HG02973 (cell line): ENCODE measurements at regions not wholly inside any gene's neighbourhood (a gene's known extent, or its start where the extent isn't known, plus 50 kb on each side); places are given as distances from the start of the nearest gene placed in this dataset.

Source experiments
- ATAC-seq: cut with Tn5 transposase; IDR thresholded peaks from one replicate; pipeline ENCODE4 v1.9.1; 2021; ENCODE audit warnings: moderate library complexity; ENCODE audit not compliant: unreplicated experiment

GRCh38 chrX:6793000-6793399 is 258.1 kb upstream of the VCX3A start:
- ATAC-seq: no peak

DNA sequence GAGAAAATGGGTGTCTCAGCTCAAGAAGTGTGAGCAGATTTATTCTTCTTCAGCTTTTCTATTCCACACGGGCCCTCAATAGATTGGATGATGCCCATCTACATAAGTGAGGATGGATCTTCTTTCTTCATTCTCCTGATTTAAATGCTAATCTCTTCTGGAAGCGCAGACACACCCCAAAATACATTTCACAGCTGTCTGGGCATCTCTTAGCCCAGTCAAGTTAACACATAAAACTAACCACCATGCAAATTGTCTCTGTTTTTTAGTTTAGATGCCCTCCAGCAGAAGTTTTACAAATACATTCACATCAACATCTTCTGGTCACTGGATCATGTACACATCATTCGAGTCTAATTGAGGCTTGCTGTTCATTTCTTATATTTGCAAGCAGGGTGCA is 249.0 kb upstream of the VCX3A start:
- no peak for ATAC-seq

DNA sequence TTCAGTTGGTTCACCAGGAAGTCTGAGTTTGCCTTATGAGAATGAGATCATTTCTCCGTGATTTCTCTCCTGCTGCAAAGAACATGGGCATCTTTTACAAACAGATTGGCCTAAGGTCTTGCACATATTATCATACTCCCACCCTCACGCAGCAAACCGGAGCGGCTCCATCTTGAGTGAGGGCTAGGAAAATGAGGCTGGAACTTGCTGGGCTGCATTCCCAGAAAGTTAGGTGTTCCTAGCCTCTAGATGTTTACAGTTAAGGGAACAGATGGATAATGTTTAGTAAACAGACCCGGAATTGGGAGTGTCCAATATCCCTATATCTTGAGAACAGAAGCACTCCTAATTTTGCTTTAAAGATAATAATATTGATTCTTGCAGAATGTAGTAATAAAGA is 247.9 kb upstream of the VCX3A start:
- no peak for ATAC-seq

DNA sequence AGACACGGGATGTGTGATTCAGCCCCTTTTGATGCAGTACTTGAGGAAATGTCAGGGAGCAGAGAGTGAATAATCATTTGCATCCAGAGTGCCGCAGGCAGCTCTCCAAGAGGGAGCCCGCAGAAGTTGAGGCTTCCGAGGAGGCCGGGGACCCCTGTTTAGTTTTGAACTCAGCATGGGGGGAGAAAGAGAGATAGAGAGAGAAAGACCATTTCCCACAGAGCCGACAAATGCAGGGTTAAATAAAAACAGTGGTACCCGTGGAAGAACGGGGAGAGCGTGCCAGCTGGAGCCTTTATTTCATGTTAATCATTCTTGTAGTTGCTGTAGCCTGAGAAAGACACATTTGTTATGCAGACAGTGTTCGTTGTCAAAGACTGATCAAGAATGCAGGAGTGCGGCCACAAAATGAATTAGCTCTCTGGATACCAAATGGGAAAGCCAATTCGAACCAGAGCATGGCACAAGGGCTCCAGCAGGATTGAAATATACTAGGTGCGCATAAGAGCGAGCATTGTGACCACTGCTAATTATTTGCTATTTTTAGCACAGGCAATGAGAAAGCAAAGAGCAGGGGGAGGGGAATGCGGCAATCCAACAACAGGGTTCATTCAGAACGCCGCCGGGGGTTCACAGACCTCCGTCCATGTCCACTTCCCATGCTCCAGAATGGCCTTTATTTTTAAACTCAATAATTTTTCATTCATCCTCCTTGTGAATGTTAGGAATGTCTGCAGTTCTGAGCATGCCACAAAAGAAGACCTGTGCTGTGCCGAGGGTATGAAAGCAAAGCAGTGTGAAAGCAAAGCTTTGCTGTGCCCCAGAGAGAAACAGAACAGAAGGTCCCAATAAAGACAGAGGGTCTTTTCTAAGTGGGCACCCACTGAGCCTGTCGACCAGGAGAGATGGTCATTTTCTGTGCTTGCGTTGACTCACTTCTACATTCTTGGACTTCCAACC is 243.9 kb upstream of the VCX3A start:
- ATAC-seq: no peak

DNA sequence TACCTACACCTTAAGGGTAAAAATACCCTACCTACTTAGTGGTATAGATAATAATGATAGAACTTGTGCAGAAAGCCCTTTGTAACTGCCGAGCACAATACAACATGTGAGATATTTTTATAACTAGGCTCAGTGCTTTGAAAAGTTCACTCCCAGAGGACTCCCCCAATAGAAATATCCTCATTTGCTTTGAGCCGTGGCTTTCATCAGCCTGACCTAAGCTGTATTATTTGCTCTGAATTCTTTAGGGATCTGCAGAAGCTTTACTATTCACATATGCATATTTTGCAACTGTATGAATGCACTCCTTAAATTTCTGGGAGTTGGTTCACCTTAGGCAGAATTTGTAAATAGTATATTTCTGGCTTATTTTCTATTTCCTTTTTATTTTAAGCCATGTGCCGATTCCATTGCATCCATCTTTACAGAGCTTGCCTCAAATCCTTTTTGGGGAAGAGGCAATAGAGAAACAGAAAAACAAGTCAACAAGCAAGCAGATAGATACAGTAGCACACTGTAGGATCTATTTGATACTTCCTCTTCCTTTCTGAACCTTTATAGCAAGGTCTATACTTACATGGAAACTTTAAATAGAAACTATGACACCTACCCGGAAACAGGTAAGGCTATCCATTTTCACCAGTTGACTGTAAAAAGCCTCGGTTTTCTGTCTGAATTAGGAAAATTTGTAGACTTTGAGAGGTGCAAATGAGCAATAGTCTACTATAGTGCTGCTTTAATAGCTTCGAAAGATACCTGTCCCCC is 242.5 kb upstream of the VCX3A start:
- ATAC-seq: no peak

DNA sequence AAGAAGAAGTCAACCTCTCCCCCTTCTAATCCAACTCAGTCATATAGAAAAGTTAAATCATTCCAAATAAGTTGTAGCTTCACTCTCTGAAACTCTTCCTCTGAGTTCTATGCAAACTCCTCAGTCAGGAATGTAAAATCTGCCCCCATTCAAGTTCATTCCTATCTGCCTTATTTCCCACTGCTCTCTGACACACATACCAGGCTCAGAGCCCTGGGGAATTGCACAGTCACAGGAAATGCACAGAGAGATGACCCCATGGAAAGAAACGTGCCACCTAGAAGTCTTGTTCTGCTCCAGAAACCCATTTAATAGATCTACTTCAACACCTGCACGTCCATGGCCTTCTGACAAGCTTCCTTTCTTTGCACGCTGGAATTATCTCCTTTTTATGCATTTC is 236.0 kb upstream of the VCX3A start:
- no peak for ATAC-seq

DNA sequence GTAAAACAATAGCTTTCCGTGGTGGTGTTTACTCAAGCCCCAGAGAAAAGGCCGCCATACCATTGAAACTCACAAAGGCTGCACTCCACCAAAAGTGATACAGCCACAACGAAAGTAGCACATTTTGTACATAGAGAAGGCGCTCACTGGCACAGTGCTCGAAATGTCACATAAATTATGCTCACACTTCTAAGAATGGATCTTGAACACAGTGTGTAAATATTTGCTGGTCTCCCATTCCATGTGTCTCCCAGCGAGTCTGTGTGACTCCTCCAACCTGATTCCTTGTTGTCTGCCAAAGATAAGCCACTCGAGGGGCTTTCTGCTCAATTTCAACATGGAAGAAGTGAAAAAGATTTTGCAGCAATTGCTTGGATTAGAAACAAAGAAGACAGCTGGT is 234.0 kb upstream of the VCX3A start:
- ATAC-seq: no peak

DNA sequence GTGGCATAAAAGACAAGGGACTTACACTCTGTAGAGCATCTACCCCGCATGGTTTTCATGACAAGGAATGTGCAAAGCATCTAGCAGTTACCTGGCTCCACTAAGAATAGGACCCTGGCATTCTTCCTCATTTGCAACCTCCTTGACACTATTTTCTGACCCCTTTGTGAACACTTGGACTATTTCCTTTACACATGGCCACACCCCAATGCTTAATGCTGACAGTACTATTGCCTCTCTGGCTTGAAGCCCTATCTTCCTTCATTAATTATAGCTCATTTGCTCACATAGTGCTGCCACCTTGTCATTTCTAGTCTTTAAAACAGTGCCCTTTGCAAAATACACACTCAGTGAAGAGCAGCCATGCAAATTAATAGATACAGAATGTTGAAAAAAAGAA is 226.3 kb upstream of the VCX3A start:
- ATAC-seq: no peak

GRCh38 chrX:6759655-6760375 is 224.9 kb upstream of the VCX3A start:
- no peak for ATAC-seq

GRCh38 chrX:6758234-6758633 is 223.3 kb upstream of the VCX3A start:
- ATAC-seq: no peak

DNA sequence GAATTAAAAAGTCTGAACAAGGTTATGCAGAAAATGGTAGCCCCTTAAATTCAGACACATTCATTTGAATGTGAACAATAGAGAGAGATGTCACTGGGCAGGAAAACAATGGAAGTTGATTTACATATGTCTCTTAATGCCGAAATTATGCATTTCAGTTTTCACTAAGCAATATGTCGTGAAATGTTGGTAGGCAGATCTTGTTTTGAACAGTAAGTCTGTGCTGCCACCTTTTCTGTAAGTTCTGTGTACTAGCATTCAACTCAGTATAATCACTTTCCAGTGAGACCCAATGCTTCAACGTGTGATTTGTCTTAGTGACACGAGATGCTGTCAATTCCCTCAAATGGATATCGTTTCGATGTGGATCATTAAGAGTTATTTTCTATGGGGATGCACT is 222.7 kb upstream of the VCX3A start:
- ATAC-seq: no peak

DNA sequence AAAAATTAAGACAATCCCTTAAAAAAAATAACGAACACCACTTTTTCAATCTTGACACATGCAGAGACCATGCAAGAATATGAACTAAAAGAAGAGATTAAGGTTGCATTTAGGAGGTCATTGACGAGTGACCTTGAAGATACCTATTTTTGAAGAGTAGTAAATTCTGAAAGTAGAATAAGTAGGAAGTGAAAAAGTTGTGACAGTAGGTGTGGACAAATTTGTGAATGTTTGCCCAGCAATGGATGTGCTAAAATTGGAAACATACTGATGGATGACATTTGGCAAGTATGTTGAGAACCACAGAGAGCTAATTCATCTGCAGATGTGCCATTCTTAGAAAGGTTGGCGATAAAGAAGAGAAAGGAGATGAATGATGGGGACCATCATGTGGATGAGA is 213.7 kb upstream of the VCX3A start:
- no peak for ATAC-seq

GRCh38 chrX:6738518-6739470 is 203.9 kb upstream of the VCX3A start:
- ATAC-seq: peak; percentile 98

- ATAC-seq: no peak
Measured at GRCh38 chrX:6734844-6735634, 200.1 kb upstream of the VCX3A start.

GRCh38 chrX:6732101-6732500 is 197.2 kb upstream of the VCX3A start:
- ATAC-seq: no peak

- no peak for ATAC-seq
Measured at GRCh38 chrX:6729626-6730025, 194.7 kb upstream of the VCX3A start.

DNA sequence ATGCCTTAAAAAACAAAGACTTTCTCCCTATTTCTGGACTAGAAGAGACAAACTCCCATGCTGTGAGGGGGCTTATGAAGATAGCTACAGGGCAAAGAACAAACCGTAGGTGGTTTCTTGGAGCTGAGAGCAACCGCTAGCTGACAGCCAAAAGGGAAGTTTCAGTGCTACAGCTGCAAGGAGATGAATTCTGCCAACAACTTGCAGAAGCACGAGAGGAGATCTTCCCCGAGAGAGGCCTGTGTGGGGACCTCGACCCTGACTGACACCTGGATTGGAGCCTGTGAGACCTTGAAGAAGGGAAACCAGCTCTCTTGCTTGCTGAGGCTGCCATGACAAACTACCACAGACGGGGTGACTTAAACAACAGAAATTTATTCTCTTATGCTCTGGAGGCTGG is 183.8 kb upstream of the VCX3A start:
- ATAC-seq: no peak

- ATAC-seq: no peak
Measured at GRCh38 chrX:6708676-6709380, 173.9 kb upstream of the VCX3A start.

GRCh38 chrX:6708041-6708440 is 173.1 kb upstream of the VCX3A start:
- ATAC-seq: no peak
